Pancreas (tissue), 10 donors: ENCODE measurements at regions not wholly inside any gene's neighbourhood (a gene's known extent, or its start where the extent isn't known, plus 50 kb on each side); places are given as distances from the start of the nearest gene placed in this dataset.
"Not testable (repeated sequence)": the region's sequence is repeated elsewhere in the genome, so short reads cannot be mapped to it uniquely, and the experiment has no call there.

Experiments
- ATAC-seq, 4 donors: fragments of 200-7000 bp; cut with Tn5 transposase; one replicate each; pipeline versions ENCODE4 v1.8.0 to v1.9.1; 2020; ENCODE audit warnings: mild to moderate bottlenecking in 4 of 4, moderate library complexity in 4 of 4
- DNase-seq, 6 donors: peaks; one replicate each; pipeline ENCODE4 v3.0.0-alpha.2; 2020
- FAIRE-seq: peaks from 2 replicates; lab custom pipeline; 2012; peaks lifted over from hg19 to GRCh38; lab: Jason Lieb, UNC
- H3K27ac ChIP-seq, 4 donors: fragments of 200-600 bp; sonication (generic); 1 replicate in 3 of 4; 2 replicates in 1 of 4; pipeline versions ENCODE4 v1.5.0 to v1.8.0; 2020
- H3K27me3 ChIP-seq, 4 donors: fragments of 200-600 bp; one replicate each; pipeline ENCODE4 v1.8.0; 2021
- H3K36me3 ChIP-seq, 3 donors: fragments of 200-600 bp; sonication (generic) in 1 of 3; one replicate each; pipeline versions ENCODE4 v1.5.0 to v1.8.0; 2020 to 2021
- H3K4me1 ChIP-seq, 3 donors: fragments of 200-600 bp; one replicate each; pipeline ENCODE4 v1.8.0; 2021
- H3K4me3 ChIP-seq, 4 donors: fragments of 200-600 bp; sonication (generic) in 2 of 4; one replicate each; pipeline versions ENCODE4 v1.5.0 to v1.8.0; 2020 to 2021
- H3K9me3 ChIP-seq, 4 donors: fragments of 200-600 bp; one replicate each; pipeline ENCODE4 v1.8.0; 2021
- WGBS, 2 donors: extraction: QIAGEN DNeasy Blood & Tissue Kit; methylation state at CpG; one replicate each; pipeline ENCODE4 v1.1.7; 2013; 5-methylcytosine and 5-hydroxymethylcytosine counted together
- intact Hi-C, 3 donors: fragments of 100-400 bp; cut with DNase I; formaldehyde crosslinking; loops; one replicate each; pipeline versions ENCODE4 v1.11.1 to v1.14.2; 2022
- TF ChIP-seq, protein P1 (sequence below), 4 donors: fragments of 200-600 bp; sonication (generic) in 3 of 4; IDR thresholded peaks; one replicate each; pipeline versions ENCODE4 v1.5.0 to v1.8.0; 2021; ENCODE audit warnings: antibody characterized with exemption in 4 of 4
- donor health status: healthy with polysubstance abuse.
- donor health status: DM: no; HTN: no; CAD: no; lungs with moderate emphysema.
- donor health status: DM: no; HTN: no; CAD: no.
- donor health status: control.
- donor health status: control.
- donor health status: Bipolar disorder and iron deficiency.
- donor health status: DM: yes; HTN: yes; CAD: no.
- donor health status: DM: no; HTN: no; CAD: no.
- donor health status: DM: no; HTN: no; CAD: no.
- donor health status: DM: yes; HTN: yes; CAD: no.

GRCh38 chr14:58985786-58986185 lies 202.7 kb upstream of the DAAM1 start:
- H3K9me3 ChIP-seq = no peaks in the 10 kb centered on the region
- TF ChIP-seq, protein P1, sequence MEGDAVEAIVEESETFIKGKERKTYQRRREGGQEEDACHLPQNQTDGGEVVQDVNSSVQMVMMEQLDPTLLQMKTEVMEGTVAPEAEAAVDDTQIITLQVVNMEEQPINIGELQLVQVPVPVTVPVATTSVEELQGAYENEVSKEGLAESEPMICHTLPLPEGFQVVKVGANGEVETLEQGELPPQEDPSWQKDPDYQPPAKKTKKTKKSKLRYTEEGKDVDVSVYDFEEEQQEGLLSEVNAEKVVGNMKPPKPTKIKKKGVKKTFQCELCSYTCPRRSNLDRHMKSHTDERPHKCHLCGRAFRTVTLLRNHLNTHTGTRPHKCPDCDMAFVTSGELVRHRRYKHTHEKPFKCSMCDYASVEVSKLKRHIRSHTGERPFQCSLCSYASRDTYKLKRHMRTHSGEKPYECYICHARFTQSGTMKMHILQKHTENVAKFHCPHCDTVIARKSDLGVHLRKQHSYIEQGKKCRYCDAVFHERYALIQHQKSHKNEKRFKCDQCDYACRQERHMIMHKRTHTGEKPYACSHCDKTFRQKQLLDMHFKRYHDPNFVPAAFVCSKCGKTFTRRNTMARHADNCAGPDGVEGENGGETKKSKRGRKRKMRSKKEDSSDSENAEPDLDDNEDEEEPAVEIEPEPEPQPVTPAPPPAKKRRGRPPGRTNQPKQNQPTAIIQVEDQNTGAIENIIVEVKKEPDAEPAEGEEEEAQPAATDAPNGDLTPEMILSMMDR (IDR thresholded peaks at IDR 0.05) = no peak
- H3K27me3 ChIP-seq = no peaks in the 10 kb centered on the region
- FAIRE-seq (no peak), ATAC-seq (no peak), DNase-seq (no peak)
- no peaks in the 10 kb centered on the region for H3K36me3 ChIP-seq
- H3K4me3 ChIP-seq = no peak overlapping the region
- no peaks in the 10 kb centered on the region for H3K4me1 ChIP-seq
- intact Hi-C loops = no loop called here
- 70% methylated on average over 4 of the region's 4 CpGs for WGBS, 2 donors
- H3K27ac ChIP-seq = no peak overlapping the region

DNA sequence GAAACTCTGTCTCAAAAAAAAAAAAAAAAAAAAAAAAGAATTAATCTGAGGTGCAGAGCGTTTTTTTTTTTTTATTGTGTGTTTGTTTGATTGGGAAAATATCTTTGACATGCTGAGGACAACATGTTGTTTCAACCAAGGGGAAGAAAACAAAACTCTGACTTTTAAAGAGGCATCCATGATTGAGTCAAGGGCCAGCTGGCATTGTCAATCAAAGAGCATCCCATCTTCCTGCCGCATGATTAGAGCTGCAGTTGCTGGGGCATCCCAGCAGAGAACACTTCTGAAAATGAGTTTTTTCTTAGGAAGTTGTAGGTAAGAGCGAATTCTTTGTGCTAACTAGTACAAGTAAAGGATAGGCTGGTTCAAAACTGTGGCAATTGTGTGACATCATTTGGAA lies 200.9 kb upstream of the DAAM1 start:
- H3K27me3 ChIP-seq = no peaks in the 10 kb centered on the region
- H3K4me3 ChIP-seq = no peak overlapping the region
- no peaks in the 10 kb centered on the region for H3K36me3 ChIP-seq
- no peaks in the 10 kb centered on the region for H3K9me3 ChIP-seq
- WGBS, 2 donors = 65 to 78% methylated on average over 3 of the region's 3 CpGs
- no peaks in the 10 kb centered on the region for H3K4me1 ChIP-seq
- H3K27ac ChIP-seq = no peak overlapping the region
- ATAC-seq (no peak), FAIRE-seq (no peak), DNase-seq (no peak)
- TF ChIP-seq, protein P1 (IDR thresholded peaks at IDR 0.05) = no peak
- intact Hi-C loops = no loop called here

GRCh38 chr14:58992935-58993334 lies 195.5 kb upstream of the DAAM1 start:
- H3K36me3 ChIP-seq = no peaks in the 10 kb centered on the region
- WGBS, 2 donors = 60 to 82% methylated on average over 1 of the region's 1 CpG
- intact Hi-C loops = no loop called here
- no peaks in the 10 kb centered on the region for H3K9me3 ChIP-seq
- TF ChIP-seq, protein P1 (IDR thresholded peaks at IDR 0.05) = no peak
- H3K4me1 ChIP-seq = no peaks in the 10 kb centered on the region
- no peak overlapping the region for H3K4me3 ChIP-seq
- no peak for DNase-seq
- no peaks in the 10 kb centered on the region for H3K27me3 ChIP-seq
- no peak overlapping the region for H3K27ac ChIP-seq
- FAIRE-seq = no peak
- no peak for ATAC-seq

DNA sequence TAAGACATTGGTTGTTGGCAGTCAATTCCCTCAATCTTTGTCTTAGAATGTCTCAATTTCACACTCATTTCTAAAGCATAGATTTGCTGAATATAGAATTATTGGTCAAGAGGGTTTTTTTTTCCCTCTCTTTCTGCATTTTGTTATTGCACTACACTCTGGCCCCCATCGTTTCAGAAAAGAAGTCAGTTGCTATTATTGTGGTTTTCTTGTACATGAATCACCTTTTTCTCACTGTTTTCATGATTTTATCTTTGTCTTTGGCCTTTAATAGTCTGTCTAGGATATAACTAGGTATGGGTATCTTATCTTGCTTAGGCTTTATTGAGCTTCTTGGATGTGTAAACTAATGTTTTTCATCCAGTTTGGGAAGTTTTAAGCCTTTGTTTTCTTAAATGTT lies 194.3 kb upstream of the DAAM1 start:
- no peaks in the 10 kb centered on the region for H3K4me1 ChIP-seq
- ATAC-seq (no peak), FAIRE-seq (no peak), DNase-seq (no peak)
- intact Hi-C loops = no loop called here
- H3K27me3 ChIP-seq = no peaks in the 10 kb centered on the region
- TF ChIP-seq, protein P1 (IDR thresholded peaks at IDR 0.05) = no peak
- H3K4me3 ChIP-seq = no peak overlapping the region
- H3K9me3 ChIP-seq = no peaks in the 10 kb centered on the region
- no peaks in the 10 kb centered on the region for H3K36me3 ChIP-seq
- H3K27ac ChIP-seq = no peak overlapping the region
- 0 to 69% methylated on average over 1 of the region's 1 CpG for whole genome bisulfite sequencing, 2 donors

- Histone ChIP-seq H3K4me3 (no peak overlapping the region), H3K27ac (no peak overlapping the region), H3K9me3 (no peaks in the 10 kb centered on the region), H3K27me3 (no peaks in the 10 kb centered on the region), H3K36me3 (no peaks in the 10 kb centered on the region), H3K4me1 (no peaks in the 10 kb centered on the region)
- DNase-seq = no peak
- no peak for ATAC-seq
- 70 to 83% methylated on average over 2 of the region's 2 CpGs for WGBS, 2 donors
- TF ChIP-seq, protein P1 (IDR thresholded peaks at IDR 0.05) = no peak
- no peak for FAIRE-seq
- intact Hi-C loops = no loop called here
Measured at GRCh38 chr14:59004012-59004411, 184.5 kb upstream of the DAAM1 start.

- H3K36me3 ChIP-seq, H3K9me3 ChIP-seq, H3K4me3 ChIP-seq, H3K27me3 ChIP-seq, intact Hi-C loops, H3K4me1 ChIP-seq, DNase-seq, H3K27ac ChIP-seq, FAIRE-seq, ATAC-seq: not testable (repeated sequence)
- WGBS, 2 donors = 86 to 91% methylated on average over 4 of the region's 4 CpGs
Measured at GRCh38 chr14:59006179-59006578, 182.3 kb upstream of the DAAM1 start.
